K562 (cell line): ENCODE measurements at regions not wholly inside any gene's neighbourhood (a gene's known extent, or its start where the extent isn't known, plus 50 kb on each side); places are given as distances from the start of the nearest gene placed in this dataset.

Source experiments
- ATAC-seq: fragments of 200-7000 bp; cut with Tn5 transposase; 3 replicates; pipeline ENCODE4 v1.9.1; 2020; ENCODE audit warnings: moderate library complexity
- BruUV-seq: library from RNA; stranded (reverse); fragments of 400-500 nt; replicated peaks from 2 replicates; lab custom pipeline; 2021; lab: Mats Ljungman, UMichigan
- CTCF ChIA-PET: fragments of 300-600 bp; formaldehyde crosslinking; extraction: SDS; loops from one replicate; lab custom pipeline; 2021; ENCODE audit warnings: low intra/inter-chr PET ratio; lab: Yijun Ruan, JAX
- POLR2A ChIA-PET: fragments of 300-600, 350-650 bp; sonication (Branson Sonifier 250); formaldehyde crosslinking; extraction: SDS; loops from one replicate; lab custom pipeline; 2021; ENCODE audit warnings: antibody characterized with exemption, inconsistent platforms; lab: Yijun Ruan, JAX
- DNase-seq, 4 experiments: peaks; one replicate each; pipeline versions ENCODE4 v3.0.0 to v3.0.0-alpha.2; 2011 to 2018; ENCODE audit warnings: low spot score in 3 of 4, mixed read lengths in 3 of 4; ENCODE audit errors: extremely low read depth in 1 of 4
- FAIRE-seq: peaks from 2 replicates; lab custom pipeline; 2011; peaks lifted over from hg19 to GRCh38; lab: Jason Lieb, UNC
- H2AFZ ChIP-seq: 2 replicates; pipeline ENCODE4 v1.6.0; 2011; ENCODE audit warnings: low read depth, low read length, control low read depth, inconsistent platforms
- H3K27ac ChIP-seq: fragments of 200-600 bp; 3 replicates; pipeline ENCODE4 v1.8.0; 2011; ENCODE audit warnings: low read depth, mild to moderate bottlenecking, control low read depth, inconsistent platforms, low read length, moderate library complexity, mixed read lengths; ENCODE audit errors: extremely low read depth
- H3K27me3 ChIP-seq, 2 experiments: fragments of 300-600 bp in 1 of 2; 2 replicates in 1 of 2; 3 replicates in 1 of 2; pipeline versions ENCODE4 v1.6.0 to v1.8.0; 2011; ENCODE audit warnings: inconsistent platforms in 2 of 2, low read length in 2 of 2, mild to moderate bottlenecking in 1 of 2, mixed read lengths in 1 of 2, moderate library complexity in 1 of 2; ENCODE audit not compliant: control insufficient read depth in 2 of 2, insufficient read depth in 2 of 2
- H3K36me3 ChIP-seq: fragments of 300-600 bp; 3 replicates; pipeline ENCODE4 v1.8.0; 2011; ENCODE audit warnings: mild to moderate bottlenecking, low read length, inconsistent platforms; ENCODE audit not compliant: control insufficient read depth, insufficient read depth
- H3K4me1 ChIP-seq, 2 experiments: fragments of 200-600 bp in 1 of 2; replicated peaks in 1 of 2; 2 replicates in 1 of 2; 3 replicates in 1 of 2; pipeline versions ENCODE4 v1.5.1 to v1.8.0; 2011; ENCODE audit warnings: inconsistent platforms in 2 of 2, low read length in 2 of 2, mild to moderate bottlenecking in 1 of 2, mixed read lengths in 1 of 2, moderate library complexity in 1 of 2; ENCODE audit not compliant: control insufficient read depth in 2 of 2, insufficient read depth in 2 of 2
- H3K4me2 ChIP-seq: 2 replicates; pipeline ENCODE4 v1.6.1; 2011; ENCODE audit warnings: low read length, control low read depth, inconsistent platforms, mixed read lengths; ENCODE audit not compliant: insufficient read depth
- H3K4me3 ChIP-seq: fragments of 200-600 bp; sonication (generic), shearing (Covaris generic); 2 replicates; pipeline ENCODE4 v1.5.1; 2016; ENCODE audit warnings: control low read depth, inconsistent platforms
- H3K79me2 ChIP-seq: fragments of 200-600 bp; 3 replicates; pipeline ENCODE4 v1.8.0; 2011; ENCODE audit warnings: low read length, inconsistent platforms; ENCODE audit not compliant: control insufficient read depth, insufficient read depth
- H3K9ac ChIP-seq, 2 experiments: 2 replicates each; pipeline versions ENCODE4 v1.6.0 to v1.6.1; 2011; ENCODE audit warnings: low read depth in 2 of 2, low read length in 2 of 2, control low read depth in 1 of 2, inconsistent platforms in 1 of 2, mild to moderate bottlenecking in 1 of 2, mixed read lengths in 1 of 2; ENCODE audit not compliant: insufficient read depth in 1 of 2
- H3K9me1 ChIP-seq: one replicate; pipeline ENCODE4 v1.6.0; 2011; ENCODE audit warnings: inconsistent platforms, mild to moderate bottlenecking, low read length, moderate library complexity; ENCODE audit not compliant: control insufficient read depth, insufficient read depth
- H3K9me3 ChIP-seq: replicated peaks from 2 replicates; pipeline ENCODE4 v1.5.1; 2011; ENCODE audit warnings: low read depth, low read length, inconsistent platforms; ENCODE audit not compliant: control insufficient read depth, insufficient read depth
- H4K20me1 ChIP-seq: replicated peaks from 2 replicates; pipeline ENCODE4 v1.6.1; 2011; ENCODE audit warnings: low read length, inconsistent platforms, mixed read lengths; ENCODE audit not compliant: control insufficient read depth, insufficient read depth
- FOXP1 ChIP-seq: sonication (generic); formaldehyde crosslinking; IDR thresholded peaks from 2 replicates; pipeline ENCODE4 v1.8.0; 2022; ENCODE audit warnings: mild to moderate bottlenecking, missing genetic modification reagents
- MTA2 ChIP-seq: fragments of 450-650 bp; IDR thresholded peaks from 2 replicates; pipeline ENCODE4 v1.6.1; 2016; ENCODE audit warnings: low read depth
- STAG1 ChIP-seq: sonication (generic); formaldehyde crosslinking; IDR thresholded peaks from 2 replicates; pipeline ENCODE4 v1.5.0; 2020; ENCODE audit warnings: missing genetic modification reagents, borderline replicate concordance
- ZNF707 ChIP-seq: fragments of 250-450 bp; sonication (Bioruptor Pico); conservative IDR thresholded peaks from 2 replicates; pipeline ENCODE4 v1.8.0; 2022; ENCODE audit warnings: inconsistent platforms, mild to moderate bottlenecking, moderate library complexity
- in situ Hi-C: fragments of 300-500 bp; cut with MboI; formaldehyde crosslinking; loops from 4 replicates; pipeline ENCODE4 v1.15.0; 2018; ENCODE audit warnings: inconsistent platforms, mixed read lengths
- intact Hi-C: fragments of 100-400 bp; cut with micrococcal nuclease; formaldehyde crosslinking; loops from 2 replicates; pipeline ENCODE4 v1.14.2; 2022
- TF ChIP-seq, protein P1 (sequence below): fragments of 450-650 bp; conservative IDR thresholded peaks from 2 replicates; pipeline ENCODE4 v1.6.1; 2016; ENCODE audit warnings: missing genetic modification characterization, low read depth, mild to moderate bottlenecking, control low read depth, missing compliant biosample characterization
- TF ChIP-seq, protein P2 (sequence below), 2 experiments: fragments of 450-650 bp; formaldehyde crosslinking in 1 of 2; IDR thresholded peaks; 2 replicates each; pipeline versions ENCODE4 v1.4.0 to v1.6.1; 2014 to 2020; ENCODE audit warnings: mild to moderate bottlenecking in 2 of 2, borderline replicate concordance in 1 of 2, low read depth in 1 of 2

DNA sequence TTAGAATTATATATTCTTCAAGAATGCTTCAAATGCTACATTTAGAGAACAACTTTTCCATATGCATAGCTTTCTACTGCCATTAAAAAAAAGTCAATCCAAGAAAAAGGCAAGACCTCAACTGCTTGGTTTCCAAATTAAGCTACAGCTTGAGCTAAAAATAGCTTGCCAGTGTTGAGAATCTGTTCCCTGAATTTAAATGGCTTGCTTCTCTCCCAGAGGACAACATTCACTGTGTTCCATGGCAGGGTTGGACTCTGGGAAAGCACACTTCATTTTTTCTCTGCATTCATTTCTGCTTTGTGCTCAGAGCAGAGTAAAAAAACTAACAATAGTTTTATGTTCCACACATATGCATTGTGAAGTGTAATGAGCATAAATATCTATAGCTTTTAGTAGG lies 50.3 kb upstream of the ACTL6A start:
- Histone ChIP-seq H3K9me1 (no peaks in the 10 kb centered on the region), H3K79me2 (no peaks in the 10 kb centered on the region), H4K20me1 (no peaks in the 10 kb centered on the region), H3K9ac (no peak overlapping the region), H2AFZ (no peak overlapping the region), H3K4me2 (no peak overlapping the region), H3K4me3 (no peak overlapping the region), H3K36me3 (no peaks in the 10 kb centered on the region), H3K9me3 (no peaks in the 10 kb centered on the region), H3K27ac (no peak overlapping the region), H3K27me3 (peaks cover 0 to 2% of the 10 kb centered on the region in 2 experiments; a peak in 1 of 5 replicates), H3K4me1 (no peaks in the 10 kb centered on the region)
- ChIA-PET POLR2A (no interaction called here), CTCF (no interaction called here)
- intact Hi-C loops (no loop called here), in situ Hi-C loops (no loop called here)
- BruUV-seq, result no TSS peak
- TF ChIP-seq, protein P1, sequence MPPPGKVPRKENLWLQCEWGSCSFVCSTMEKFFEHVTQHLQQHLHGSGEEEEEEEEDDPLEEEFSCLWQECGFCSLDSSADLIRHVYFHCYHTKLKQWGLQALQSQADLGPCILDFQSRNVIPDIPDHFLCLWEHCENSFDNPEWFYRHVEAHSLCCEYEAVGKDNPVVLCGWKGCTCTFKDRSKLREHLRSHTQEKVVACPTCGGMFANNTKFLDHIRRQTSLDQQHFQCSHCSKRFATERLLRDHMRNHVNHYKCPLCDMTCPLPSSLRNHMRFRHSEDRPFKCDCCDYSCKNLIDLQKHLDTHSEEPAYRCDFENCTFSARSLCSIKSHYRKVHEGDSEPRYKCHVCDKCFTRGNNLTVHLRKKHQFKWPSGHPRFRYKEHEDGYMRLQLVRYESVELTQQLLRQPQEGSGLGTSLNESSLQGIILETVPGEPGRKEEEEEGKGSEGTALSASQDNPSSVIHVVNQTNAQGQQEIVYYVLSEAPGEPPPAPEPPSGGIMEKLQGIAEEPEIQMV, result no peak
- TF ChIP-seq MTA2 (no peak), FOXP1 (CRISPR knock-in tag) (no peak), STAG1 (CRISPR knock-in tag) (no peak), ZNF707 (CRISPR knock-in tag) (no peak)
- TF ChIP-seq, protein P2, sequence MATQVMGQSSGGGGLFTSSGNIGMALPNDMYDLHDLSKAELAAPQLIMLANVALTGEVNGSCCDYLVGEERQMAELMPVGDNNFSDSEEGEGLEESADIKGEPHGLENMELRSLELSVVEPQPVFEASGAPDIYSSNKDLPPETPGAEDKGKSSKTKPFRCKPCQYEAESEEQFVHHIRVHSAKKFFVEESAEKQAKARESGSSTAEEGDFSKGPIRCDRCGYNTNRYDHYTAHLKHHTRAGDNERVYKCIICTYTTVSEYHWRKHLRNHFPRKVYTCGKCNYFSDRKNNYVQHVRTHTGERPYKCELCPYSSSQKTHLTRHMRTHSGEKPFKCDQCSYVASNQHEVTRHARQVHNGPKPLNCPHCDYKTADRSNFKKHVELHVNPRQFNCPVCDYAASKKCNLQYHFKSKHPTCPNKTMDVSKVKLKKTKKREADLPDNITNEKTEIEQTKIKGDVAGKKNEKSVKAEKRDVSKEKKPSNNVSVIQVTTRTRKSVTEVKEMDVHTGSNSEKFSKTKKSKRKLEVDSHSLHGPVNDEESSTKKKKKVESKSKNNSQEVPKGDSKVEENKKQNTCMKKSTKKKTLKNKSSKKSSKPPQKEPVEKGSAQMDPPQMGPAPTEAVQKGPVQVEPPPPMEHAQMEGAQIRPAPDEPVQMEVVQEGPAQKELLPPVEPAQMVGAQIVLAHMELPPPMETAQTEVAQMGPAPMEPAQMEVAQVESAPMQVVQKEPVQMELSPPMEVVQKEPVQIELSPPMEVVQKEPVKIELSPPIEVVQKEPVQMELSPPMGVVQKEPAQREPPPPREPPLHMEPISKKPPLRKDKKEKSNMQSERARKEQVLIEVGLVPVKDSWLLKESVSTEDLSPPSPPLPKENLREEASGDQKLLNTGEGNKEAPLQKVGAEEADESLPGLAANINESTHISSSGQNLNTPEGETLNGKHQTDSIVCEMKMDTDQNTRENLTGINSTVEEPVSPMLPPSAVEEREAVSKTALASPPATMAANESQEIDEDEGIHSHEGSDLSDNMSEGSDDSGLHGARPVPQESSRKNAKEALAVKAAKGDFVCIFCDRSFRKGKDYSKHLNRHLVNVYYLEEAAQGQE (IDR thresholded peaks at IDR 0.05; ENCODE audit: borderline replicate concordance), result no peak
- TF ChIP-seq, protein P2 (CRISPR knock-in tag; IDR thresholded peaks at IDR 0.05; ENCODE audit: low read depth), result no peak
- FAIRE-seq, result no peak
- DNase-seq, result no peak
- ATAC-seq, result no peak
